Heart left ventricle (tissue), 13 donors: ENCODE measurements at regions not wholly inside any gene's neighbourhood (a gene's known extent, or its start where the extent isn't known, plus 50 kb on each side); places are given as distances from the start of the nearest gene placed in this dataset.

Experiments
- POLR2A ChIP-seq, 2 donors: fragments of 450-650 bp; IDR thresholded peaks; one replicate each; pipeline ENCODE4 v1.6.1; 2017; ENCODE audit warnings: antibody characterized with exemption in 2 of 2, mild to moderate bottlenecking in 2 of 2, moderate library complexity in 2 of 2
- TF ChIP-seq, protein P1 (sequence below), 12 donors: fragments of 200-600 bp; sonication (generic) in 4 of 12; IDR thresholded peaks; one replicate each; pipeline versions ENCODE4 v1.5.0 to v1.8.0; 2018 to 2022; ENCODE audit warnings: antibody characterized with exemption in 12 of 12, mild to moderate bottlenecking in 5 of 12
- donor health status: ischemic (EF 13 %, LVEDD 7.1; RV severe dilation, severe dysfunction).
- donor health status: DM: no; HTN: yes; CAD: no.
- donor health status: DM: no; HTN: no; CAD: no.
- donor health status: ischemic (EF 25% LVEDD 6.9; RV normal size, moderate dysfunction).
- donor health status: ischemic (EF 25% LVEDD 5.7; RV mildly dilated, moderate dysfunction).
- donor health status: ischemic (EF 35%, LVEDD 5.7; RV mildly dilated, moderate dysfunction).
- donor health status: nonischemic (EF 11% LVEDD 7.7; RV severe dilation, severe dysfunction).
- donor health status: DM: yes; HTN: yes; CAD: no.
- donor health status: PGD.
- donor health status: ischemic (EF 29% LVEDD 5.4; RV normal size, mild dysfunction).
- donor health status: nonischemic (EF 23%, LVEDD 6.1; RV moderate dilation, normal function).

DNA sequence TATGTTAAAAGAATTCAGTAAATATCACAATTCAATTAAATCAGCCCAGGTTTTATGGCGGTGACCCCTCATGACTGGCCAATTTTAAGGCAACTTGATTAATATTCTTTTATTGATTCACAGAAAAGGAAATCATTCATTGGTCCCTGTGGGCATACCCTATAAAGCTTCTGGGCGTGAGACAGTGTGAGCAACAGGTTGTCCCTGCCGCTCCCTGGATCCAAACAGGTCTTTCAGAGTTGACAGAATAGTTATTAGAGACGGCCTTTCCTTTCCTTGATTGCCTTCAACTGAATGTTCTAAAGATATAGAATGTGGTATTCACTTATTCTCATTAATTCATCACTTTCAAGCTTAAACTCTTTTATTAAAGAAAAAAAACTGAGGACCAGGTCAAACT, 433.9 kb downstream of the KCNJ2 start:
- no peak for TF ChIP-seq POLR2A (IDR thresholded peaks at IDR 0.05)
- TF ChIP-seq, protein P1, sequence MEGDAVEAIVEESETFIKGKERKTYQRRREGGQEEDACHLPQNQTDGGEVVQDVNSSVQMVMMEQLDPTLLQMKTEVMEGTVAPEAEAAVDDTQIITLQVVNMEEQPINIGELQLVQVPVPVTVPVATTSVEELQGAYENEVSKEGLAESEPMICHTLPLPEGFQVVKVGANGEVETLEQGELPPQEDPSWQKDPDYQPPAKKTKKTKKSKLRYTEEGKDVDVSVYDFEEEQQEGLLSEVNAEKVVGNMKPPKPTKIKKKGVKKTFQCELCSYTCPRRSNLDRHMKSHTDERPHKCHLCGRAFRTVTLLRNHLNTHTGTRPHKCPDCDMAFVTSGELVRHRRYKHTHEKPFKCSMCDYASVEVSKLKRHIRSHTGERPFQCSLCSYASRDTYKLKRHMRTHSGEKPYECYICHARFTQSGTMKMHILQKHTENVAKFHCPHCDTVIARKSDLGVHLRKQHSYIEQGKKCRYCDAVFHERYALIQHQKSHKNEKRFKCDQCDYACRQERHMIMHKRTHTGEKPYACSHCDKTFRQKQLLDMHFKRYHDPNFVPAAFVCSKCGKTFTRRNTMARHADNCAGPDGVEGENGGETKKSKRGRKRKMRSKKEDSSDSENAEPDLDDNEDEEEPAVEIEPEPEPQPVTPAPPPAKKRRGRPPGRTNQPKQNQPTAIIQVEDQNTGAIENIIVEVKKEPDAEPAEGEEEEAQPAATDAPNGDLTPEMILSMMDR (IDR thresholded peaks at IDR 0.05), result no peak
